GM19467 (cell line): ENCODE measurements at regions not wholly inside any gene's neighbourhood (a gene's known extent, or its start where the extent isn't known, plus 50 kb on each side); places are given as distances from the start of the nearest gene placed in this dataset.
"Not testable (repeated sequence)": the region's sequence is repeated elsewhere in the genome, so short reads cannot be mapped to it uniquely, and the experiment has no call there.

Experiments used
- ATAC-seq: cut with Tn5 transposase; IDR thresholded peaks from one replicate; pipeline ENCODE4 v1.9.1; 2021; ENCODE audit warnings: mild to moderate bottlenecking, moderate library complexity; ENCODE audit not compliant: unreplicated experiment

GRCh38 chrX:117689956-117690355, 426.7 kb downstream of the KLHL13 start:
- no peak for ATAC-seq

- no peak for ATAC-seq
Observed at GRCh38 chrX:117680286-117680685, 436.3 kb downstream of the KLHL13 start.

DNA sequence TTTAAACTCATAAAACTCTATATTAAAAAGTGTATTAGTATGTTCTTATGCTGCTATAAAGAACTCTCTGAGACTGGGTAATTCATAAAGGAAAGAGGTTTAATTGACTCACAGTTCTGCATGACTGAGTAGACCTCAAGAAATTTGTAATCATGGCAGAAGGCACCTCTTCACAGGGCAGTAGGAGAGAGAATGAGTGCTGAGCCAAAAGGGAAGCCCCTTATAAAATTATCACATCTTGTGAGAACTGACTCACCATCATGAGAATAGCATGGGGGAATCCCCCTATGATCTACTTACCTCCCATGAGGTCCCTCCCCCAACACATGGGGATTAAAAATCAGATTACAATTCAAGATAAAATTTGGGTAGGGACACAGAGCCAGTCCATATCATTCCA, 463.2 kb downstream of the KLHL13 start:
- no peak for ATAC-seq

DNA sequence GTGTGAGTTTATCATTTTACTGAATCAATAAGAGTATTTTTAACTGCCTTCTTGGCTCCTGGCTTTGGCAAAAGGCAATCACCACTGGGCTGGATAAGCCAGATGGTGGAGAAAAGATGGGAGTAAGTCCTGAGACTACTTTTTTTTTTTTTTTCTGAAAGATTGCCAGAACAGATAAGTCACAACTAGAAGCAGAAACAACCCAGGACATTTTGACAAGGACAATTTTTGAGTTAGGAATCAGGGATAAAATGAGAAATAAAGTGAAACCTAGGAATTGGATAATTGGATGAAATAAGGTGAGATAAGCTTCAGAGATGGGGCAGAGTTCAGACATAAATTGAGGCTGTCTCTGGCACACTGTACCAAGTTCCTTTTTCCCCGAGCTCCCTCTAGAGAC, 471.0 kb downstream of the KLHL13 start:
- no peak for ATAC-seq

DNA sequence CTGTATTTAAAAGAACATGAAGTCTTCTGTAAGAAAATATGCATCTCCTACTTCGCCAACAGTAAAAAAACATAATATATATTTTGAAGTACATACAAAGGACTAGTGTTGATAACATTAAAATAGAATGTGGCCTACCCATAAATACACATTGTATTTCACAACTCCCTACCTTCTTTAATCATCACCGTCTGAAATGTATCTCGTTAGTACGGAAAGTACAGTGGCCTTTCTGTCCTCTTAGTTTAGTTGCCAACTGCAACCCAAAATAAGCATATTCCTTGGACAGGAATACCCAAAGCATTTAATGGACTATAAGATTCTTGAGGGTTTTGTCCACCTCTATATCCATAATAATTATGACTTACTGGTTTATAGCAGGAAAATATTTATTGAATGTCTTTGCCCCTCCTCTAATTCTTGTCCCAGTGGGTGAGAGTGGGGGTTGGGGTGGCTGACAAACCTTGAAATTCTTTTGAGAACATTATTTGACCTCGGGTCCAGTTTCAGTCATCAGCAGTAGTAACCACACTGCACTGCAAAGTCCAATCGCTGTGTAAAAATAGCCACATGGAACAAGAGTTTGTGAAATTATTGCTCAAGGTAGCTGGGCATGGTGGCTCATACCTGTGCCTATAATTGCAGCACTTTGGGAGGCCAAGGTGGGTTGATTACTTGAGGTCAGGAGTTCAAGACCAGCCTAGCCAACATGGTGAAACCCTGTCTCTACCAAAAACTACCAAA, 474.5 kb downstream of the KLHL13 start:
- ATAC-seq, result no peak

DNA sequence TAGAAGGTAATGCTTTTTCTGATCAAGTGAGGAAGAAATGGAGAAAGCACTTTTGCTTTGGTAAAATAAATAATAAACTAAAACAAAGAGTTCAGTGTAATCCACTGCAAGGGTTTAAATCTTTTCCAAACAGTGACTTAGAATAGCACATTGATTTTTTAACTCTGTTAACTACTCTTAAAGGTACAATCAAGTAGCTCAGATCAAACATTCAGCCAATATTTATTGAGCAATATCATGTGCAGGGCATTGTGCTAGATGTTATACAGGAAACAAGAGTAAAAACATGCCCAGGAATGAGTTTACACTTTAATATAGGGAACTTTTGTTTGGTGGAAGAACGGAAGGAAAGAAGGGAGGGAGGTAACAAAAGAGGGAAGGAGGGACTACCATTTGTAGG, 479.8 kb downstream of the KLHL13 start:
- no peak for ATAC-seq

GRCh38 chrX:117633277-117633676, 483.3 kb downstream of the KLHL13 start:
- no peak for ATAC-seq

DNA sequence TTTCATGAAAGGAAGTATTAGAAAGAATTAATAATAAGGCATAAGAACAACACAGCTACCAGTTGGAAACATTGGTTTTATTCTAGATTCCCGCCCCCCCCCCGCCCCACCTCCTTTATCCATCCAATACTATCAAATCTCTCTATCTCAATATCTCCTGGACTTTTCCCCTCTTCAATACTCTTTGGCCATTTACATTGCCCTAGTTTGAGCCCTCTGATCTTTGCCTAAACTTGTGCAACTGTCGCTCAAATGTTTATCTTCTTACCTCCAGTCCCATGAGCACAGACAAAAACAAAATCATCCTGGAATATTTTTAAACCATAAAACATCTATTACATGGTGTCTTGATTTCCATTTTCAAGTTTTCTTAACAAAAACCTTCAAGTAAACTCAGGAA, 488.2 kb downstream of the KLHL13 start:
- no peak for ATAC-seq

DNA sequence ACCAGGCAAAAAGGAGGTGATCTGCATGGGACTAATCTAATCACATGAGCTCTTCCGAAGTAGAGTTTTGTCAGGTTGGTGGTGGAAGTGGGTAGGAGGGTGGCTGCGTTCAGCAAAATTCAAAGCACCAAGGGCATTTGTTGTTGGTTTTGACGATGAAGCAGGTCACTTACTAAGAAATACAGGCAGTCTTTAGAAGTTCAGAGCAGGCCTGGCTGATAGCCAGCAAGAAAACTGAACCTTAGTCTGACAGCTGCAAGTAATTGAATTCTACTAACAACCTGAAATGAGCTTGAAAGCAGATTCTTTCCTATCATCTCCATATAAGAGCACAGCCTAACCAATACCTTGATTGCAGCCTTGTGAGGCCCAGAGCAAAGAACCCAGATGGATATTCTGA, 505.8 kb downstream of the KLHL13 start:
- no peak for ATAC-seq

DNA sequence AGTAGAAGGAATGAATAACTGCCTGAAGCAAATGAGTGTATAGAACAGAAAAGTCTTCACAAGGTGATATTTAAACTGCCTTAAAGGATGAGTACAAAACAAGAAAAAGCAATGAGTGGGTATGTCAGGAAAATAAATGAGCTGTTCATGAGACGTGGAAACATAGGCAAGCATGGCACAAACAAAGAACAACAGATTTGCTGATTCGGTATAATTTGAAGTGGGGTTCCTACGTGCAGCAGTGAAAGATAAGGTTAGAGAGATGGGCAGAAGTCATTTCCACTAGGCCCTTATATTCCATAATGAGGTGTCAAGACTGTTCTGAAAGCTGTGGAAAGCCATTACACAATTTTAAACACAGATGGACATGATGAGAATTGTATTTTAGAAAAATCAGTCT, 506.6 kb downstream of the KLHL13 start:
- no peak for ATAC-seq

DNA sequence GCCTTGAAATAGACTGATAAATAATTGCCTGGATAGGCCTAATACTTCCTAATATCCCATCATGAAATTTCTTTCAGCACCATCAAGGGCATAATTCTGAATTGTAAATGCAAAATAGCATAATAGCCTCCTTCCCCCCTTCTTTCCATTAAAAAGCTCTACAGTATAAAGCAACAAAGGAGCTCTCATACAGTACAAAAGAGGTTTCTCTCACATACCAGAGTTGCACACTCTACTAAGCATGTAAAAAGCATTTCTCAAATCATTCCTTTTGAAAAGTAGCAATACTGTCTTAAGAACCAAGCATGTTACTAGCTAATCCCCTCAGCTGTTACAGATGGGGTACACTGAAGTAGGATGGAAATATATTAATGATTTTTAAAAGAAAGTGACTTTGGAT, 509.0 kb downstream of the KLHL13 start:
- no peak for ATAC-seq

DNA sequence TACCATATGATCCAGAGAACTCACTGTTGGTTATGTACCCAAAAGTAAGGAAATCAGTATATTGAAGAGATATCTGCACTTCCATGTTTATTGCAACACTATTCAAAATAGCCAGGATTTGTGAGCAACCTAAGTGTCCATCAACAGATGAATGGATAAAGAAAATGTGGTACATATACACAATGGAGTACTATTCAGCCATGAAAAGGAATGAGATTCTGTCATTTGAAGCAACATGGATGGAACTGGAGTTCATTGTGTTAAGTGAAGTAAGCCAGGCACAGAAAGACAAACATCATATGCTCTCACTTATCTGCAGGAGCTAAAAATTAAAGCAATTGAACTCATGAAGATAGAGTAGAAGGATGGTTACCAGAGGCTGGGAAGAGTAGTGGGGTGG, 510.5 kb downstream of the KLHL13 start:
- ATAC-seq, result not testable (repeated sequence)

DNA sequence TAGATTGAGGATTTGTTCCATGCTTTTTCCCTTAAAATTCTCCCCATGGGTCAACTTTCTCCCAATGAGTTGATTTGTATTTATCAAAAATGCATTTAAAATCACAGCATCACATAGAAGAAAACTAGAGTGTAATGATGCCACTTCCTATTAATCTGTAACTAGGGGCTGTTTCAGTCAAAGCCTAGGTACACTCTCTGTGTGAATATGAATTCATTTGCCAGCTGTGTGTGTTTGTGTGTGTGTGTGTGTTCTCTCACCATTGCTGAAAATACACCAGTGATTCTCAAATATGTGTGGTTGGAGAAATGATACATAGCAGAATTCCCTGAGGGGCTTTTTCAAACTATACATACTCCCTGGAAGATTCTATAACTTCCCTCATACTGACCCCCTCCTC, 546.5 kb downstream of the KLHL13 start:
- no peak for ATAC-seq

DNA sequence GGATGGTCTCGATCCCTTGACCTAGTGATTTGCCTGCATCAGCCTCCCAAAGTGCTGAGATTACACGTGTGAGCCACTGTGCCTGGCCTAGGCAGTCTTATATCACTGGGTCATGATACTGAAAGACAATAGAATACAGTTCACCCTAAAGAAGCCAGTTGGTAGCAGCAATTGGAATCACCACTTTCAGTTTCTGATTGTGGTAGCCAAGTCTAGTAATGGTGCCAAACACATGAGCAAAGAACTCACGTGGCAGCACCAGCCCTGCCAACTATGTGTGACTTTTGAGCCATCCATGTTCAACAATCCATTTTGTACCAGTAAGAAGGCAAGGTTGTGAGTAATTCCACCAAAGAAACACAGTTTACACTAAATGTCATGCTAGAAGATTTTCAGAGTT, 548.4 kb downstream of the KLHL13 start:
- no peak for ATAC-seq

DNA sequence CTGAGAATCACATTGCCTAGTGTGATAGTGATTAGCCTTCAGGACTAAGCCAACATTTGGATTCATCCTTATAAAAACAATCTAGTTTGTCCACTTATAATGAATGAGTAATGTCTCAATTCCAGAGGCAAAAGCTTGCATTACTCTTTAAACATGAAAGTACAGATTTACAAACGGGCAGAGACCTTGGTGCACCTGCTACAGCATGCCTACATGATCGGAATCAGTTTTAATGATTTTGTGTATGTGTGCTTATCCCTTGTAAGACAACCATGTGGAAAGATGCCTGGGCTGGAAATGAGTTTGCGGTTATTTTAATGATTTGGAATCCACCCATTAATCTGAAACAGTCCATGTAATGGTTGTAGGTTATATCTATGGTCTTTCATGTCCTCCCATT, 572.7 kb downstream of the KLHL13 start:
- no peak for ATAC-seq

DNA sequence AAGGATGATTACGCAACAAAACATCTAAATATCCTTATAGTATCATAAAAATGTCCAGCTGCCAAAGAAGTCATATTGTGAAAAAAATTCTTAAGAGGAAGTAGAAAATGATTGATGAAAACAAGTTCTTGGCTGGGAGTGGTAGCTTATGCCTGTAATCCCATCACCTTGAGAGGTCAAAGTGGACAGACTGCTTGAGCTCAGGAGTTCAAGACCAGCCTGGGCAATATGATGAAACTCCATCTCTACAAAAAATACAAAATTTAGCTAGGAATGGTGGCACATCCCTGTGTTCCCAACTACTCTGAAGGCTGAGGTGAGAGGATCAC, 577.6 kb downstream of the KLHL13 start:
- ATAC-seq, result no peak

- ATAC-seq, result no peak
Observed at GRCh38 chrX:117538178-117539089, 578.2 kb downstream of the KLHL13 start.

DNA sequence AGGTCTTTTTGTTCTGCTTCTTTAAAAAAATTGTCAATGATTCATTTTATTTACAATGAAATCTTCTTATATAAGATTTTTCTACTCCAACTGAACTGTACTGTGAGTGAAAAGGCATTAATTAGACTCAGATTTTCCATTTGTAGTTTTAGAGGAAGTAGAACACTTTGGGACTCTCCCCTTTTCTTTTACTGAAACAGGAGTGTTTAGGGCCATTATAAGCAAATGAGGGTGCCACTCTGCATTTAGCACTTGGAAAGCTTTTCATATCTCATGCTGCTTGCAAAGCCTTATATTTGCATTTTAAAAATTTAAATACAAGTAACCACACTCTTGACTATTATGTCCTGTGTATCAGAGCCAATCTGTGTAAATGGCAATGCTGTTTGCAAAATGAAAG, 584.3 kb downstream of the KLHL13 start:
- ATAC-seq, result no peak

DNA sequence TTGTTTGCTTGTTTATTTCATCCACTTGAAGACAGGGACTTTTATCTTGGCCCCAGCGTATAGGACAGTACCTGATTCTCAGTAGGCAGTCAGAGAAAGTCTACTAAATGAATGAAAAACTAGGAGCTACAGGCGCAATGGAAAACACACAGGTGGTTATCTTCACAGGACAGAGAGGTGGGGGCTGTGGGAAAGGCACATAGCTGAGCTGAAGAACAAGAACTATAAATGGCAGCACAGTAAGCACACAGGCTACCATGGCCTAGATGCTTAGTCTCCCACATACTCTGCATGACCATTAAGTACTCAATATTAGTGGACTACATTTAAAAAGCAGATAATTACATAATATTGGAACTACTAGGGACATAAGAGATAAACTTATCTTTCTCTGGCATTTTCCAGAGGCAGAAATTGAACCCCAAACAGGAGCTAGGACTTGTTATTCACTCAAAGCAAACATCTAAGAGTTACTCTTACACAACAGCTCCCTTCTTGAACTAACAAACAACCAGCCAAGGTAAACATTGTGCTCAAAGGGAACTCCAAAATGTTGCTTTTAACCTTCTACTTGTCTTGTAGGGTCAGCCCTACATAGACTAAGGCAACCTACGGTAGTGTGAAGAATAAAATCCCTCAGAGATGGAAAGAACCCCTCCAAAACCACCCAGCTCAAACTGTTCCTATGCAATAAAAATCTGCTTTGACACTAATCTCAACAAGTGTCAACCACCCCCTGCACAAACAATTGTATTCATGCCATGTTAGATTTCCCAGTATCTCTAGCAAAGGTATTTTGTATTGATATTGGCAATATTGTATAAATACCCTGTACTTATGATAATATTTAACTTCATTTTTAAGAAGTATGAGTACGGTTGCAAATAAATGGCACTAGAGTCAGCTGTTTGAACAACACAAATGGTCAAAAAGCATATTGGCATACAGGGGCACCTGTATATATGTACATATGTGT, 593.6 kb downstream of the KLHL13 start:
- no peak for ATAC-seq

- ATAC-seq, result no peak
Observed at GRCh38 chrX:117517994-117518393, 598.6 kb downstream of the KLHL13 start.

DNA sequence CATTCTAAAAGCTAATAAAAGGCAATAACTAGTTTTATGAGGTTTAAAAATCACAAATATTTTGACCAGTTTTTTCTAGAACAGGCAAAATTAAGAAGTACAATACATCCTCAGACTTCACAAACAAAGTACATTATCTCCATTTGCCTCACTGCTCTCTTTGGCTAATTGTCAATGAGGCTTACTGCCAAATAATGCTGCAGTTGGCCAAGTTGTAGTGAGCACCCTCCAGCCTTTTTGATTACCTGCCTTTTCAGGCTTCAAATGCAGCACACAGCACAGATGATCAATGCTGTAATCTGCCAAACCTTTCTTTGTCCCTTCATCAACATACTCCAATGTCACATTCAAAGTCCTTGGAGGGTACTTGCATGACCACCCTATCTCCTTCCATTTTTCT, 605.2 kb downstream of the KLHL13 start:
- no peak for ATAC-seq
